Natural killer cell (primary cell): ENCODE measurements at regions not wholly inside any gene's neighbourhood (a gene's known extent, or its start where the extent isn't known, plus 50 kb on each side); places are given as distances from the start of the nearest gene placed in this dataset.

Experiments
- ATAC-seq, 3 donors: fragments of 150-1000 bp in 2 of 3; fragments of 200-7000 bp in 1 of 3; cut with Tn5 transposase; 1 replicate in 1 of 3; 2 replicates in 2 of 3; pipeline ENCODE4 v1.10.0; 2021; ENCODE audit warnings: mild to moderate bottlenecking in 2 of 3, moderate library complexity in 2 of 3
- DNase-seq, 2 donors: peaks; one replicate each; pipeline versions ENCODE4 v3.0.0 to v3.0.0-alpha.2; 2013 to 2021; ENCODE audit warnings: mixed read lengths in 1 of 2
- H3K27ac ChIP-seq: one replicate; pipeline ENCODE4 v1.5.1; 2013; ENCODE audit warnings: mild to moderate bottlenecking, low read length
- H3K27me3 ChIP-seq: one replicate; pipeline ENCODE4 v1.6.1; 2013; ENCODE audit warnings: low read length; ENCODE audit not compliant: control insufficient read depth, insufficient read depth
- H3K36me3 ChIP-seq: one replicate; pipeline ENCODE4 v1.6.1; 2013; ENCODE audit warnings: low read length; ENCODE audit not compliant: control insufficient read depth, insufficient read depth
- H3K4me1 ChIP-seq: one replicate; pipeline ENCODE4 v1.6.1; 2013; ENCODE audit warnings: low read length; ENCODE audit not compliant: control insufficient read depth, insufficient read depth
- H3K4me3 ChIP-seq: one replicate; pipeline ENCODE4 v1.5.1; 2013; ENCODE audit warnings: low read length
- H3K9me3 ChIP-seq: one replicate; pipeline ENCODE4 v1.6.1; 2013; ENCODE audit warnings: low read length; ENCODE audit not compliant: control insufficient read depth, insufficient read depth
- H3K27ac Mint-ChIP-seq, 2 donors: one replicate each; pipeline ENCODE4 v1.8.0; 2022; ENCODE audit warnings: mild to moderate bottlenecking in 2 of 2, mixed read lengths in 2 of 2, moderate library complexity in 1 of 2
- H3K27me3 Mint-ChIP-seq, 2 donors: one replicate each; pipeline ENCODE4 v1.8.0; 2022; ENCODE audit warnings: low read depth in 2 of 2, mixed read lengths in 2 of 2
- H3K36me3 Mint-ChIP-seq: one replicate; pipeline ENCODE4 v1.8.0; 2022; ENCODE audit warnings: mixed read lengths
- H3K4me1 Mint-ChIP-seq, 2 donors: one replicate each; pipeline ENCODE4 v1.8.0; 2022; ENCODE audit warnings: mixed read lengths in 2 of 2
- H3K4me3 Mint-ChIP-seq: one replicate; pipeline ENCODE4 v1.8.0; 2022; ENCODE audit warnings: mild to moderate bottlenecking, moderate library complexity, mixed read lengths
- H3K9me3 Mint-ChIP-seq, 2 donors: one replicate each; pipeline ENCODE4 v1.8.0; 2022; ENCODE audit warnings: mixed read lengths in 2 of 2
- WGBS: methylation state at CpG from one replicate; pipeline ENCODE4 v1.1.7; 2013; ENCODE audit warnings: missing lambda C conversion rate; ENCODE audit not compliant: insufficient coverage; 5-methylcytosine and 5-hydroxymethylcytosine counted together
- intact Hi-C: fragments of 100-400 bp; cut with micrococcal nuclease; formaldehyde crosslinking; loops from one replicate; pipeline ENCODE4 v1.14.2; 2022
- TF ChIP-seq, protein P1 (sequence below): fragments of 200-600 bp; IDR thresholded peaks from one replicate; pipeline ENCODE4 v1.8.0; 2022; ENCODE audit warnings: antibody characterized with exemption

DNA sequence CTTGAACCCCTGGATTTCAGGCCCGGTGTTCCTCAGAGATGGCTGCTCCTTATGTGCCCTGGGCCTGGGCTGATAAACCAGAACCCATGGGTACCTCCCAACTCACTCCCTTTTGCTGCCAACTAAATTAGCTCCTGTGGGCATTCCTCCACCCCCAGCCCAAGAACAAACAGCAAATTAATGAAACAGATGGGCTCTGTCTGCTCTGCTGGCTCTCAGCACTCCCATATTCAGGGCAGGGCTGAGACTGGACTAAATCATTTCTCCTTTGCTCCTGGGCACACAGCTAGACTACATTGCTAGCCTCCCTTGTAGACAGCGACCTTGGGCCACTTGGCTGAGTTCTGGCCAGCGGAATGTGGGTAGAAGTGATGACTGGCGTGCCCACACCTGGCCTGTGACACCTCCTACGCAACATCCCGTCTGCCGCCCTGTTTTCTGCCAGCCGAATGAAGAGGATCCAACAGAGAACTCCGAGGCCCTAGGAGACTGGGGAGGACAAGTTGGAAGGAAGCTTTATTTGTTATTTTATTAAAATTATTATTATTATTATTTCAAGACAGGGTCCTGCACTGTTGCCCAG lies 101.9 kb upstream of the DISP3 start:
- no peak overlapping the region for H3K27ac ChIP-seq

GRCh38 chr1:11377954-11378353 lies 101.0 kb upstream of the DISP3 start:
- Histone ChIP-seq H3K9me3 (no peaks in the 10 kb centered on the region), H3K4me1 (peaks cover 10% of the 10 kb centered on the region), H3K36me3 (no peaks in the 10 kb centered on the region), H3K27ac (no peak overlapping the region), H3K4me3 (no peak overlapping the region), H3K27me3 (no peaks in the 10 kb centered on the region)
- peaks cover 0 to 15% of the 10 kb centered on the region in 2 donors for H3K4me1 Mint-ChIP-seq
- WGBS: 99% methylated on average over 3 of the region's 4 CpGs
- intact Hi-C loops: no loop called here
- ATAC-seq (no peak), DNase-seq (no peak)
- no peaks in the 10 kb centered on the region for H3K36me3 Mint-ChIP-seq
- no peak overlapping the region for H3K4me3 Mint-ChIP-seq
- TF ChIP-seq, protein P1, sequence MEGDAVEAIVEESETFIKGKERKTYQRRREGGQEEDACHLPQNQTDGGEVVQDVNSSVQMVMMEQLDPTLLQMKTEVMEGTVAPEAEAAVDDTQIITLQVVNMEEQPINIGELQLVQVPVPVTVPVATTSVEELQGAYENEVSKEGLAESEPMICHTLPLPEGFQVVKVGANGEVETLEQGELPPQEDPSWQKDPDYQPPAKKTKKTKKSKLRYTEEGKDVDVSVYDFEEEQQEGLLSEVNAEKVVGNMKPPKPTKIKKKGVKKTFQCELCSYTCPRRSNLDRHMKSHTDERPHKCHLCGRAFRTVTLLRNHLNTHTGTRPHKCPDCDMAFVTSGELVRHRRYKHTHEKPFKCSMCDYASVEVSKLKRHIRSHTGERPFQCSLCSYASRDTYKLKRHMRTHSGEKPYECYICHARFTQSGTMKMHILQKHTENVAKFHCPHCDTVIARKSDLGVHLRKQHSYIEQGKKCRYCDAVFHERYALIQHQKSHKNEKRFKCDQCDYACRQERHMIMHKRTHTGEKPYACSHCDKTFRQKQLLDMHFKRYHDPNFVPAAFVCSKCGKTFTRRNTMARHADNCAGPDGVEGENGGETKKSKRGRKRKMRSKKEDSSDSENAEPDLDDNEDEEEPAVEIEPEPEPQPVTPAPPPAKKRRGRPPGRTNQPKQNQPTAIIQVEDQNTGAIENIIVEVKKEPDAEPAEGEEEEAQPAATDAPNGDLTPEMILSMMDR: no peak
- peaks cover 0 to 5% of the 10 kb centered on the region in 2 donors for H3K9me3 Mint-ChIP-seq
- H3K27ac Mint-ChIP-seq: no peak overlapping the region
- H3K27me3 Mint-ChIP-seq: peaks cover 0 to 7% of the 10 kb centered on the region in 2 donors

More for the DNA sequence above, 101.9 kb upstream of the DISP3 start:
- Mint-ChIP-seq H3K9me3 (peaks cover 0 to 5% of the 10 kb centered on the region in 2 donors), H3K27me3 (peaks cover 0 to 7% of the 10 kb centered on the region in 2 donors), H3K36me3 (no peaks in the 10 kb centered on the region), H3K4me1 (peaks cover 0 to 15% of the 10 kb centered on the region in 2 donors), H3K4me3 (no peak overlapping the region), H3K27ac (no peak overlapping the region)
- peaks cover 10% of the 10 kb centered on the region for H3K4me1 ChIP-seq
- intact Hi-C loops: no loop called here
- 89% methylated on average over 8 of the region's 9 CpGs for WGBS
- ATAC-seq (no peak), DNase-seq (no peak)
- H3K4me3 ChIP-seq: no peak overlapping the region
- no peaks in the 10 kb centered on the region for H3K36me3 ChIP-seq
- TF ChIP-seq, protein P1: no peak
- no peaks in the 10 kb centered on the region for H3K9me3 ChIP-seq
- H3K27me3 ChIP-seq: no peaks in the 10 kb centered on the region

DNA sequence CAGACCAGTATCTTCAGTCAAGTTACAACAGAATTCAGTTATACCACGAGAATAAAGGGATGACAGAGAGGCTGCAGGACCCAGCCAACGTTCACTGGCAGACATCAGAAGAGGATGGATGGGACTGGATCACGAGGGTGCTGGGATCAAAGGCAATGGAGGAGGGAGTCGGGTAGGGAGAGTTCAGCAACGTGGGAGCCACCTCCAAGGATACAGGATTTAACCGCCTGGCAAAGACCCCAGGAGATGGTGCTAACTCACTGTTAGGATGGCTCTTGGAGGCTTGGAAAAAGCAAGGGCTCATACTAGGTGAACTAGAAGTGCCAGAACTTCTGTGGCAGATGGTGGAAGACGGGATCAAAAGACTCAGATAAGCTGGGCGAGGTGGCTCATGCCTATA lies 99.1 kb upstream of the DISP3 start:
- intact Hi-C loops: no loop called here
- Histone ChIP-seq H3K27me3 (no peaks in the 10 kb centered on the region), H3K27ac (no peak overlapping the region), H3K4me1 (peaks cover 16% of the 10 kb centered on the region), H3K36me3 (no peaks in the 10 kb centered on the region), H3K4me3 (no peak overlapping the region), H3K9me3 (no peaks in the 10 kb centered on the region)
- ATAC-seq: no peak
- Mint-ChIP-seq H3K27ac (no peak overlapping the region), H3K4me3 (no peak overlapping the region), H3K27me3 (peaks cover 0 to 7% of the 10 kb centered on the region in 2 donors), H3K36me3 (no peaks in the 10 kb centered on the region), H3K4me1 (peaks cover 13 to 15% of the 10 kb centered on the region in 2 donors), H3K9me3 (no peaks in the 10 kb centered on the region)
- TF ChIP-seq, protein P1: no peak
- 70% methylated on average over 8 of the region's 8 CpGs for WGBS
- no peak for DNase-seq

DNA sequence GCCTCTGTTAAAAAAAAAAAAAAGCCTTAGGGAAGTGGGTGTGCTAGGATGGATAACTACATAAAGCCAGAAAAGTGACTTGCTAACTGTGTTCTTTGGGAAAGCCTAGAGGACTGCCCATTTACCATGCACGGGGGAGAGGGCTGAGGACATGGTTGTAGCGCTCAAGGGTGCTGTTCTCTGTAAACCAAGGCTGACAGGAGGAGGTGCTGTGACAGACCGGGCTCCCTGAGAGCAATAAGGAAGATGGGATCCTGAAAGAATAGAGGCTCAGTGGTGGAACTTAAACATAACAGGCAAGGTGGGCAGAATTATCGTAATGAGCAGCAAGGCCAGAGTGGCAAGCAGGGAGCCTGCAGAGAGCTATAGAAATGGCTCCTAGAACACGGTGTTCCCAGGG lies 98.5 kb upstream of the DISP3 start:
- H3K27me3 ChIP-seq: no peaks in the 10 kb centered on the region
- intact Hi-C loops: no loop called here
- ATAC-seq (no peak), DNase-seq (no peak)
- peaks cover 0 to 7% of the 10 kb centered on the region in 2 donors for H3K27me3 Mint-ChIP-seq
- H3K4me1 Mint-ChIP-seq: peaks cover 13 to 15% of the 10 kb centered on the region in 2 donors
- no peak overlapping the region for H3K27ac ChIP-seq
- H3K36me3 Mint-ChIP-seq: no peaks in the 10 kb centered on the region
- no peaks in the 10 kb centered on the region for H3K9me3 ChIP-seq
- no peak overlapping the region for H3K4me3 ChIP-seq
- TF ChIP-seq, protein P1: no peak
- H3K27ac Mint-ChIP-seq: no peak overlapping the region
- H3K9me3 Mint-ChIP-seq: no peaks in the 10 kb centered on the region
- no peak overlapping the region for H3K4me3 Mint-ChIP-seq
- H3K4me1 ChIP-seq: peaks cover 16% of the 10 kb centered on the region
- no peaks in the 10 kb centered on the region for H3K36me3 ChIP-seq
- whole genome bisulfite sequencing: 71% methylated on average over 5 of the region's 5 CpGs
